ENCODE measurements at regions not wholly inside any gene's neighbourhood (a gene's known extent, or its start where the extent isn't known, plus 50 kb on each side); places are given as distances from the start of the nearest gene placed in this dataset.

GRCh38 chr3:166613365-166613764 is 766.7 kb downstream of the ZBBX start:
- TF ChIP-seq CTCF (IDR thresholded peaks at IDR 0.05) (no peak), EZH2 (IDR thresholded peaks at IDR 0.05) (no peak), EZH2phosphoT487 (IDR thresholded peaks at IDR 0.05) (no peak)
